ENCODE measurements at regions not wholly inside any gene's neighbourhood (a gene's known extent, or its start where the extent isn't known, plus 50 kb on each side); places are given as distances from the start of the nearest gene placed in this dataset.

DNA sequence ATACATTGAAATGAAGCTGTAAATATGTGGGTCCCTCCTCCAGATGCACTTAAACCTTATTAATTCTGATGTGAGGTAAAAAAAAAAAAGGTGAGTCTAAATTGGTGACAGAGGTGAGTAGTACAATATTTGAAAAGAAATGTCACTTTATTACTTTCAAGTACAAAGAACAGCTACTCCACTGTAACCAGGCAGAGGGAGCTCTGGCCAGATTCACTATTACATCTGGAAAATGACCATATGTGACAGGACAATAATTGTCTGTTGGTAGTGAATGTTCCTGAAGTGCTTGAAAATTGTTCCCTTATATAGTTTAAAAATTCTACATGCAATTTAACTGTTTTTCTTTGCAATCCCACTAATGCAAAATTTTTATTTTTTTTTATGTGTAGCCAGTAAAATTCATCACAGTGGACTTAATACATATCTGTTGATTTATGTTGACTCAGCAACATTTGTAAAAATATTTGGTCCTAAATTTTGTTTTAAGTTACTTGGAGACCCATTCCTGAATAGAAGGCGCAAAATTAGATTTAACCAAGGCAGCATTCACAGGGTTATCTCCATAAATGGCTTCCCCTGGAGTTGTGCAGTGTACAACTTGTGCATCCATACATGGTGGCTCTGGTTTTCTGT, 231.9 kb upstream of the TBC1D5 start:
- TF ChIP-seq, protein P1, sequence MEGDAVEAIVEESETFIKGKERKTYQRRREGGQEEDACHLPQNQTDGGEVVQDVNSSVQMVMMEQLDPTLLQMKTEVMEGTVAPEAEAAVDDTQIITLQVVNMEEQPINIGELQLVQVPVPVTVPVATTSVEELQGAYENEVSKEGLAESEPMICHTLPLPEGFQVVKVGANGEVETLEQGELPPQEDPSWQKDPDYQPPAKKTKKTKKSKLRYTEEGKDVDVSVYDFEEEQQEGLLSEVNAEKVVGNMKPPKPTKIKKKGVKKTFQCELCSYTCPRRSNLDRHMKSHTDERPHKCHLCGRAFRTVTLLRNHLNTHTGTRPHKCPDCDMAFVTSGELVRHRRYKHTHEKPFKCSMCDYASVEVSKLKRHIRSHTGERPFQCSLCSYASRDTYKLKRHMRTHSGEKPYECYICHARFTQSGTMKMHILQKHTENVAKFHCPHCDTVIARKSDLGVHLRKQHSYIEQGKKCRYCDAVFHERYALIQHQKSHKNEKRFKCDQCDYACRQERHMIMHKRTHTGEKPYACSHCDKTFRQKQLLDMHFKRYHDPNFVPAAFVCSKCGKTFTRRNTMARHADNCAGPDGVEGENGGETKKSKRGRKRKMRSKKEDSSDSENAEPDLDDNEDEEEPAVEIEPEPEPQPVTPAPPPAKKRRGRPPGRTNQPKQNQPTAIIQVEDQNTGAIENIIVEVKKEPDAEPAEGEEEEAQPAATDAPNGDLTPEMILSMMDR (IDR thresholded peaks at IDR 0.05; ENCODE audit: insufficient read depth, low read depth, low read length): no peak
- no peak for TF ChIP-seq EZH2 (IDR thresholded peaks at IDR 0.05; ENCODE audit: insufficient read depth, low read length)

All from astrocyte (in vitro differentiated cells and primary cell).